ENCODE measurements at regions not wholly inside any gene's neighbourhood (a gene's known extent, or its start where the extent isn't known, plus 50 kb on each side); places are given as distances from the start of the nearest gene placed in this dataset.
"Not testable (repeated sequence)": the region's sequence is repeated elsewhere in the genome, so short reads cannot be mapped to it uniquely, and the experiment has no call there.

GRCh38 chr2:125591954-125592353, 1064.0 kb upstream of the GYPC start:
- no peak for DNase-seq (ENCODE audit: low read depth, low spot score)

- no peak for DNase-seq (ENCODE audit: low read depth, low spot score)
These were observed 1062.9 kb upstream of the GYPC start for GRCh38 chr2:125593036-125593435.

GRCh38 chr2:125596612-125597011, 1059.3 kb upstream of the GYPC start:
- DNase-seq (ENCODE audit: low read depth, low spot score) = no peak

- DNase-seq (ENCODE audit: low read depth, low spot score) = no peak
These were observed 1040.5 kb upstream of the GYPC start for GRCh38 chr2:125615438-125615837.

GRCh38 chr2:125630377-125630776, 1025.6 kb upstream of the GYPC start:
- DNase-seq (ENCODE audit: low read depth, low spot score) = no peak

GRCh38 chr2:125634662-125635061, 1021.3 kb upstream of the GYPC start:
- DNase-seq (ENCODE audit: low read depth, low spot score) = no peak

GRCh38 chr2:125638345-125638744, 1017.6 kb upstream of the GYPC start:
- DNase-seq (ENCODE audit: low read depth, low spot score) = no peak

GRCh38 chr2:125642032-125642431, 1013.9 kb upstream of the GYPC start:
- no peak for DNase-seq (ENCODE audit: low read depth, low spot score)

GRCh38 chr2:125643128-125643527, 1012.8 kb upstream of the GYPC start:
- no peak for DNase-seq (ENCODE audit: low read depth, low spot score)

GRCh38 chr2:125643585-125643984, 1012.4 kb upstream of the GYPC start:
- DNase-seq (ENCODE audit: low read depth, low spot score) = no peak

GRCh38 chr2:125644257-125644656, 1011.7 kb upstream of the GYPC start:
- DNase-seq (ENCODE audit: low read depth, low spot score) = no peak

GRCh38 chr2:125652280-125652679, 1003.7 kb upstream of the GYPC start:
- DNase-seq (ENCODE audit: low read depth, low spot score) = no peak

GRCh38 chr2:125654226-125654625, 1001.7 kb upstream of the GYPC start:
- no peak for DNase-seq (ENCODE audit: low read depth, low spot score)

- DNase-seq (ENCODE audit: low read depth, low spot score) = no peak
These were observed 999.8 kb upstream of the GYPC start for GRCh38 chr2:125656190-125656589.

- no peak for DNase-seq (ENCODE audit: low read depth, low spot score)
These were observed 997.4 kb upstream of the GYPC start for GRCh38 chr2:125658583-125658982.

GRCh38 chr2:125660369-125660768, 995.6 kb upstream of the GYPC start:
- not testable (repeated sequence) for DNase-seq (ENCODE audit: low read depth, low spot score)

- no peak for DNase-seq (ENCODE audit: low read depth, low spot score)
These were observed 988.3 kb upstream of the GYPC start for GRCh38 chr2:125667630-125668029.

- DNase-seq (ENCODE audit: low read depth, low spot score) = no peak
These were observed 976.1 kb upstream of the GYPC start for GRCh38 chr2:125679903-125680302.

GRCh38 chr2:125680809-125681208, 975.1 kb upstream of the GYPC start:
- DNase-seq (ENCODE audit: low read depth, low spot score) = no peak

GRCh38 chr2:125681576-125681975, 974.4 kb upstream of the GYPC start:
- no peak for DNase-seq (ENCODE audit: low read depth, low spot score)

GRCh38 chr2:125681976-125682805, 973.8 kb upstream of the GYPC start:
- no peak for DNase-seq (ENCODE audit: low read depth, low spot score)

- DNase-seq (ENCODE audit: low read depth, low spot score) = no peak
These were observed 971.7 kb upstream of the GYPC start for GRCh38 chr2:125684256-125684655.

- no peak for DNase-seq (ENCODE audit: low read depth, low spot score)
These were observed 971.0 kb upstream of the GYPC start for GRCh38 chr2:125684932-125685331.

- DNase-seq (ENCODE audit: low read depth, low spot score) = no peak
These were observed 959.4 kb upstream of the GYPC start for GRCh38 chr2:125696560-125696959.
